Hepatocyte (in vitro differentiated cells): ENCODE measurements at regions not wholly inside any gene's neighbourhood (a gene's known extent, or its start where the extent isn't known, plus 50 kb on each side); places are given as distances from the start of the nearest gene placed in this dataset.
"Not testable (repeated sequence)": the region's sequence is repeated elsewhere in the genome, so short reads cannot be mapped to it uniquely, and the experiment has no call there.

Experiments
- DNase-seq: peaks from one replicate; pipeline ENCODE4 v3.0.0-alpha.2; 2016; ENCODE audit warnings: low spot score
- H2AFZ ChIP-seq: fragments of 200-600 bp; sonication (generic); 2 replicates; pipeline ENCODE4 v1.6.0; 2016; ENCODE audit warnings: antibody characterized with exemption, mild to moderate bottlenecking
- H3K27ac ChIP-seq: fragments of 200-600 bp; sonication (generic); 2 replicates; pipeline ENCODE4 v1.5.1; 2016; ENCODE audit warnings: mild to moderate bottlenecking
- H3K27me3 ChIP-seq: fragments of 200-600 bp; sonication (generic); 2 replicates; pipeline ENCODE4 v1.6.1; 2016
- H3K36me3 ChIP-seq: fragments of 200-600 bp; sonication (generic); replicated peaks from 2 replicates; pipeline ENCODE4 v1.5.1; 2016; ENCODE audit warnings: low read depth; ENCODE audit not compliant: insufficient read depth
- H3K4me1 ChIP-seq: fragments of 200-600 bp; sonication (generic); 2 replicates; pipeline ENCODE4 v1.5.1; 2016; ENCODE audit warnings: mild to moderate bottlenecking, moderate library complexity; ENCODE audit not compliant: insufficient read depth
- H3K4me2 ChIP-seq: fragments of 200-600 bp; sonication (generic); 2 replicates; pipeline ENCODE4 v1.6.0; 2016
- H3K4me3 ChIP-seq: fragments of 200-600 bp; sonication (generic); 2 replicates; pipeline ENCODE4 v1.5.1; 2016; ENCODE audit warnings: mild to moderate bottlenecking
- H3K79me2 ChIP-seq: fragments of 200-600 bp; sonication (generic); 2 replicates; pipeline ENCODE4 v1.6.0; 2017; ENCODE audit warnings: mild to moderate bottlenecking
- H3K9me2 ChIP-seq: fragments of 200-600 bp; sonication (generic); replicated peaks from 2 replicates; pipeline ENCODE4 v1.6.0; 2017; ENCODE audit warnings: mild to moderate bottlenecking; ENCODE audit not compliant: insufficient read depth
- H3K9me3 ChIP-seq: fragments of 200-600 bp; sonication (generic); 2 replicates; pipeline ENCODE4 v1.5.1; 2016; ENCODE audit warnings: low read depth, mild to moderate bottlenecking
- H4K20me1 ChIP-seq: fragments of 200-600 bp; sonication (generic); 2 replicates; pipeline ENCODE4 v1.6.0; 2016; ENCODE audit warnings: mild to moderate bottlenecking; ENCODE audit not compliant: insufficient read depth, poor library complexity, severe bottlenecking
- EZH2 ChIP-seq: fragments of 200-600 bp; sonication (generic); IDR thresholded peaks from 2 replicates; pipeline ENCODE4 v1.6.1; 2016; ENCODE audit warnings: antibody characterized with exemption, mild to moderate bottlenecking, borderline replicate concordance
- EZH2phosphoT487 ChIP-seq: fragments of 200-600 bp; sonication (generic); IDR thresholded peaks from one replicate; pipeline ENCODE4 v1.6.1; 2018; ENCODE audit warnings: antibody characterized with exemption, mild to moderate bottlenecking, low read depth, moderate library complexity; ENCODE audit not compliant: unreplicated experiment, severe bottlenecking
- WGBS: methylation state at CpG from one replicate; pipeline ENCODE4 v1.1.6; 2016; ENCODE audit warnings: low lambda C conversion rate; ENCODE audit errors: missing lambda C conversion rate; 5-methylcytosine and 5-hydroxymethylcytosine counted together
- TF ChIP-seq, protein P1 (sequence below): fragments of 200-600 bp; sonication (generic); IDR thresholded peaks from 2 replicates; pipeline ENCODE4 v1.5.1; 2016; ENCODE audit warnings: antibody characterized with exemption, mild to moderate bottlenecking; ENCODE audit not compliant: poor library complexity

DNA sequence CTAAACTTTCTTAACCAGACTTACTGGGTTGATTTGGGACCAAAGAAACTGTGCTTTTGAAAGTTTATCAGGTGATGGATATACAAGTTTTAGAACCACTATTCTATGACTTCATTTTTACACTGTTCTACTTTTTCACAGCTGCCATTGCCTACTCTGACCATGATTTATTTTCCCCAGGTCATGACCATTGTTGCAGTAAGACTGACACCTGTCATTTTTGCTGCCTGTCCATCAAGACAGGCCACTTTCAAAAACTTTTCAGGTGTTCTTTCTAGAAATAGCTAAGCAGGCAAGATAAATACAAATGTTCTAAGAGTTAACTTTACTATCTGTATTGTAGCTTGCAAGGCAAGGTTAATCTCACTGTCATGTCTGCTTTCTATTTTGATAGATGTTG is 147.9 kb upstream of the SEMA3C start:
- H3K36me3 ChIP-seq = no peaks in the 10 kb centered on the region
- H3K4me2 ChIP-seq = no peak overlapping the region
- no peak overlapping the region for H2AFZ ChIP-seq
- no peaks in the 10 kb centered on the region for H3K9me2 ChIP-seq
- H3K27ac ChIP-seq = no peak overlapping the region
- peaks cover 13% of the 10 kb centered on the region for H3K4me1 ChIP-seq
- H3K27me3 ChIP-seq = no peaks in the 10 kb centered on the region
- H3K79me2 ChIP-seq = no peaks in the 10 kb centered on the region
- H3K9me3 ChIP-seq = no peaks in the 10 kb centered on the region
- TF ChIP-seq EZH2 (no peak), EZH2phosphoT487 (no peak)
- TF ChIP-seq, protein P1, sequence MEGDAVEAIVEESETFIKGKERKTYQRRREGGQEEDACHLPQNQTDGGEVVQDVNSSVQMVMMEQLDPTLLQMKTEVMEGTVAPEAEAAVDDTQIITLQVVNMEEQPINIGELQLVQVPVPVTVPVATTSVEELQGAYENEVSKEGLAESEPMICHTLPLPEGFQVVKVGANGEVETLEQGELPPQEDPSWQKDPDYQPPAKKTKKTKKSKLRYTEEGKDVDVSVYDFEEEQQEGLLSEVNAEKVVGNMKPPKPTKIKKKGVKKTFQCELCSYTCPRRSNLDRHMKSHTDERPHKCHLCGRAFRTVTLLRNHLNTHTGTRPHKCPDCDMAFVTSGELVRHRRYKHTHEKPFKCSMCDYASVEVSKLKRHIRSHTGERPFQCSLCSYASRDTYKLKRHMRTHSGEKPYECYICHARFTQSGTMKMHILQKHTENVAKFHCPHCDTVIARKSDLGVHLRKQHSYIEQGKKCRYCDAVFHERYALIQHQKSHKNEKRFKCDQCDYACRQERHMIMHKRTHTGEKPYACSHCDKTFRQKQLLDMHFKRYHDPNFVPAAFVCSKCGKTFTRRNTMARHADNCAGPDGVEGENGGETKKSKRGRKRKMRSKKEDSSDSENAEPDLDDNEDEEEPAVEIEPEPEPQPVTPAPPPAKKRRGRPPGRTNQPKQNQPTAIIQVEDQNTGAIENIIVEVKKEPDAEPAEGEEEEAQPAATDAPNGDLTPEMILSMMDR = no peak
- no peak overlapping the region for H3K4me3 ChIP-seq
- no peak for DNase-seq
- H4K20me1 ChIP-seq = no peaks in the 10 kb centered on the region

DNA sequence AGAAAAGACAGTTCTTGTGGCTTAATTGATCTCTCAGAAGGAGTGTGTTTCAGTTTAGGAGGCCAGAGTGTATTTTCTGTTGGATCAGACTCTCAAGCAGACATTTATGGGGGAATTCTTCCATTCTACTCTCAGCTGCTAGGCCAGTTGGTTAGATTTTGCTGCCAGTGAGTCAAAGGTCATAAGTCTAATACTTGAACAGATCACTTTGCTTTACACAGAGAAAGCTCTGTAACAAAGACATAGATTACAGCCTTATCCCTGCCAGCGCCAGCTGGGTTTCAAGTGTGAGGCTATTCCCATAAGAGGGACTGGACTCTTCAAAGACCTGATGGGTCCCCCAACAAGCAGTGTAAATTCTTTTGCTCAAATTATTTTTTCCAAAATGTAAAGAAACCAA is 145.6 kb upstream of the SEMA3C start:
- Histone ChIP-seq H3K9me2 (no peaks in the 10 kb centered on the region), H4K20me1 (no peaks in the 10 kb centered on the region), H3K9me3 (no peaks in the 10 kb centered on the region), H3K4me2 (no peak overlapping the region), H3K27me3 (no peaks in the 10 kb centered on the region), H3K79me2 (no peaks in the 10 kb centered on the region), H2AFZ (no peak overlapping the region), H3K4me1 (peaks cover 13% of the 10 kb centered on the region), H3K4me3 (no peak overlapping the region), H3K27ac (peak overlapping the region; percentile 52), H3K36me3 (no peaks in the 10 kb centered on the region)
- TF ChIP-seq, protein P1 = no peak
- TF ChIP-seq EZH2 = no peak
- no peak for TF ChIP-seq EZH2phosphoT487
- peak; percentile 20 for DNase-seq
- 66% methylated on average over 1 of the region's 1 CpG for WGBS

DNA sequence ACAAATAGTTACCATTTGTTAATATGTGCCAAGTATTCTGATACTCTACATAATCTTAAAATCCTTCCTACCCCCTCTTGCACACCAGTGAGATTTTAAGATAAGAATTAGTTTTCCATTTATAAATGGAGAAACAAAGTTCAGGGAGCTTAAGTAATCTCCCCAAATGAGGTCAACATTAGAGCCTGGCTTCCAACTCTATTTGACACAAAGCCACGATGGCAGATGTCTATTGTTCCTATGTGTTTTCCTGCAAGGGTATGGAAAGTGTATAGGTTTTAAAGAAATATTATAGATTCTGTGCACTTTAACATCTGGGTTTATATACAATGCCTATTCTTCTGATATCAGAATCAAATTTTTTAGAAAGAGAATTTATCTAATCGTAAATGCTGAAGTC is 143.9 kb upstream of the SEMA3C start:
- peaks cover 13% of the 10 kb centered on the region for H3K4me1 ChIP-seq
- no peak for DNase-seq
- no peaks in the 10 kb centered on the region for H3K79me2 ChIP-seq
- no peaks in the 10 kb centered on the region for H3K9me2 ChIP-seq
- H3K27ac ChIP-seq = no peak overlapping the region
- no peak overlapping the region for H3K4me2 ChIP-seq
- TF ChIP-seq, protein P1 = no peak
- TF ChIP-seq EZH2 = no peak
- no peak for TF ChIP-seq EZH2phosphoT487
- H3K27me3 ChIP-seq = no peaks in the 10 kb centered on the region
- H3K36me3 ChIP-seq = no peaks in the 10 kb centered on the region
- H3K4me3 ChIP-seq = no peak overlapping the region
- WGBS = 79% methylated on average over 2 of the region's 2 CpGs
- H2AFZ ChIP-seq = no peak overlapping the region
- H4K20me1 ChIP-seq = no peaks in the 10 kb centered on the region
- H3K9me3 ChIP-seq = no peaks in the 10 kb centered on the region

DNA sequence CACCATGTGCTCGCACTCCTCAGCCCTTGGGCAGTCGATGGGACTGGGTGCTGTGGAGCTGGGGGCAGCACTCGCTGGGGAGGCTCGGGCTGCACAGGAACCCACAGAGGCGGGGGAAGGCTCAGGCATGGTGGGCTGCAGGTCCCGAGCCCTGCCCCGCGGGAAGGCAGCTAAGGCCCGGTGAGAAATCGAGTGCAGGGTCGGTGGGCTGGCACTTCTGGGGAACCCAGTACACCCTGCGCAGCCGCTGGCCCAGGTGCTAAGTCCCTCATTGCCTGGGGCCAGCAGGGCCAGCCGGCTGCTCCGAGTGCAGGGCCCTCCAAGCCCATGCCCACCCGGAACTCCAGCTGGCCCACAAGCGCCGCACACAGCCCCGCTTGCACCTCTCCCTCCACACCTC is 138.6 kb upstream of the SEMA3C start:
- not testable (repeated sequence) for H3K27me3 ChIP-seq, H4K20me1 ChIP-seq, H3K27ac ChIP-seq, H2AFZ ChIP-seq, H3K36me3 ChIP-seq, H3K4me3 ChIP-seq, H3K9me3 ChIP-seq, H3K9me2 ChIP-seq, H3K79me2 ChIP-seq, DNase-seq, H3K4me2 ChIP-seq, H3K4me1 ChIP-seq
- WGBS = 96% methylated on average over 19 of the region's 19 CpGs
